ENCODE measurements at regions not wholly inside any gene's neighbourhood (a gene's known extent, or its start where the extent isn't known, plus 50 kb on each side); places are given as distances from the start of the nearest gene placed in this dataset.
"Not testable (repeated sequence)": the region's sequence is repeated elsewhere in the genome, so short reads cannot be mapped to it uniquely, and the experiment has no call there.

DNA sequence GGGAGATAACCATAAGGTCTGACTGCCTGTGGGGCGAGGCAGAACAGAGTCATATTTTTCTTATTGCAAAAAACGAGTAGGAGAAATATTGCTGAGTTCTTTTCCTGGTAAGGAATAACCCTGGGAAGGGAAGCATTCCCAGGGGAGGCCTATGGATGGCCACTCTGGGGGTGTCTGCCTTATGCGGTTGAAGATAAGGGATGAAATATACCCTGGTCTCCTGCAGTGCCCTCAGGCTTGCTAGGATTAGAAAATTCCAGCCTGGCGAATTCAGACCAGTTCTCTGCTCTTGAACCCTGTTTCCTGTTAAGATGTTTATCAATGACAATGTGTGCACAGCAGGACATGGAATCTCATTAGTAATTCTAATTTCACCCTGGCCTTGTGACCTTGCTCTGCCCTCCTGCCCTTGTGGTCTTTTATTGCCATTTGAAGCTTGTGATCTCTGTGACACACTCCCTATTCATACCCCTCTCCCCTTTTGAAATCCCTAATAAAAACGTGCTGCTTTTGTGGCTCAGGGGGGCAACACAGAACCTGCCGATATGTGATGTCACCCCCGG lies 491.1 kb upstream of the EYS start:
- FAIRE-seq (no peak), DNase-seq (ENCODE audit: insufficient read length, low spot score) (no peak)
- TF ChIP-seq POLR2A (IDR thresholded peaks at IDR 0.05; ENCODE audit: low read depth, low read length) (no peak), SPI1 (IDR thresholded peaks at IDR 0.05; ENCODE audit: low read depth, low read length) (no peak)

DNA sequence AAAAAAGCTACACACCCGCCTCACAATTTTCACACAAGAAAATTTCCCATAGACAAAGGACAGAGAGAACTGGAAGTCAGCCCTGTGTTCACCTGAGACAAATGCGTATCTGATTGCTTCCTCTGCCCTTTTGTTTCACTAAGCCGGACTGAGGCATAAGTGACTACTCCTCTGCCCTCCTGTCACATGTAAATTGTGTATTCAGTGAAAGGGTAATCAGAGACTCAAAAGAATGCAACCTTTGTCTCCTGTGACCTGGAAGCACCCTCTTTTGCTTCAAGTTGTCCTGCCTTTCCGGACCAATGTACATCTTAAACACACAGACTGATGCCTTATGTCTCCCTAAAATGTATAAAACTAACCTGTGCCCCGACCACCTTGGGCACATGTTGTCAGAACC lies 483.8 kb upstream of the EYS start:
- TF ChIP-seq POU2F2 (IDR thresholded peaks at IDR 0.05; ENCODE audit: low read depth, low read length) (no peak), TAF1 (IDR thresholded peaks at IDR 0.05; ENCODE audit: low read depth, low read length) (no peak), POLR2A (IDR thresholded peaks at IDR 0.05; ENCODE audit: low read depth, low read length) (no peak), PAX5 (IDR thresholded peaks at IDR 0.05; ENCODE audit: insufficient read depth, low read length, severe bottlenecking) (no peak), POLR2AphosphoS5 (IDR thresholded peaks at IDR 0.05; ENCODE audit: low read depth, low read length) (no peak), SPI1 (IDR thresholded peaks at IDR 0.05; ENCODE audit: low read depth, low read length) (no peak)
- no peak for DNase-seq (ENCODE audit: insufficient read length, low spot score)
- FAIRE-seq, result no peak

DNA sequence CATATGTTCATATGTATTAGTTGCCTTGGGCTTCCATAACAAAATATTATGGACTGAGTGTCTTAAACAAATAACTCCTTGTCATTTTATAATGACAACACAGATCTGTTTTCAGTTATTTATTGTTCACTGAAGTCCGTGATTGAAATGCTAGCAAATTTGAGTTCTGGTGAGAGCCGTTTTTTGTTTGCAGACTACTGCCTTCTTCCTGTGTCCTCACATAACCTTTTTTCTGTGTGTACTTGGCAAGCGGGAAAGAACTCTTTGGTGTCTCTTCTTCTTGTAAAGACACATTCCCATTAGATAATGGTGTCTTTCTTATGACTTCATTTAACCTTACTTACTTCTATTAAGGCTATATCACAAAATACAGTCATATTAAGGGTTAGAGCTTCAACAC lies 482.9 kb upstream of the EYS start:
- FAIRE-seq (no peak), DNase-seq (ENCODE audit: insufficient read length, low spot score) (no peak)
- no peak for TF ChIP-seq POLR2A (IDR thresholded peaks at IDR 0.05; ENCODE audit: low read depth, low read length)
- no peak for TF ChIP-seq POU2F2 (IDR thresholded peaks at IDR 0.05; ENCODE audit: low read depth, low read length)
- no peak for TF ChIP-seq TAF1 (IDR thresholded peaks at IDR 0.05; ENCODE audit: low read depth, low read length)
- no peak for TF ChIP-seq PAX5 (IDR thresholded peaks at IDR 0.05; ENCODE audit: insufficient read depth, low read length, severe bottlenecking)
- TF ChIP-seq SPI1 (IDR thresholded peaks at IDR 0.05; ENCODE audit: low read depth, low read length), result no peak
- TF ChIP-seq POLR2AphosphoS5 (IDR thresholded peaks at IDR 0.05; ENCODE audit: low read depth, low read length), result no peak

DNA sequence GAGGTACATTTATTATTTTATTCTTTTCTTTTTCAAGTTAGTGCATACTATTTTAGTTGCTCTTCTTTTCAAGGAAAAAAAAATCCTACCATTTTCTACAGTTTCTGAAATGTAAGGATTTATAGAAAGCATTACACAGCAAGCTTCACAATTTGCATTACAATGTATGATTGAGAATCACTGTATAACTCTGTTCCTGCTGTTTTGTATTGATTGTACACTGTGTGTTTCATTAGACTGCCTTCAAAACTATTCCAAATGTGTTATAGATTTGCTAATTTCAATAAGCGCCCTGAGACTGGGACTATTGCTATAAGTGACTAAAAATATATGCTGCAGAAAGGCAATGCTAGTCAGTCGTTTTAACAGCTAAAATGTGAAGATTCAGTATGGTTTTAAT lies 479.7 kb upstream of the EYS start:
- FAIRE-seq (no peak), DNase-seq (ENCODE audit: insufficient read length, low spot score) (no peak)
- TF ChIP-seq POU2F2 (IDR thresholded peaks at IDR 0.05; ENCODE audit: low read depth, low read length), result no peak
- TF ChIP-seq PAX5 (IDR thresholded peaks at IDR 0.05; ENCODE audit: insufficient read depth, low read length, severe bottlenecking), result no peak
- no peak for TF ChIP-seq TAF1 (IDR thresholded peaks at IDR 0.05; ENCODE audit: low read depth, low read length)
- TF ChIP-seq POLR2AphosphoS5 (IDR thresholded peaks at IDR 0.05; ENCODE audit: low read depth, low read length), result no peak
- no peak for TF ChIP-seq POLR2A (IDR thresholded peaks at IDR 0.05; ENCODE audit: low read depth, low read length)
- TF ChIP-seq SPI1 (IDR thresholded peaks at IDR 0.05; ENCODE audit: low read depth, low read length), result no peak

DNA sequence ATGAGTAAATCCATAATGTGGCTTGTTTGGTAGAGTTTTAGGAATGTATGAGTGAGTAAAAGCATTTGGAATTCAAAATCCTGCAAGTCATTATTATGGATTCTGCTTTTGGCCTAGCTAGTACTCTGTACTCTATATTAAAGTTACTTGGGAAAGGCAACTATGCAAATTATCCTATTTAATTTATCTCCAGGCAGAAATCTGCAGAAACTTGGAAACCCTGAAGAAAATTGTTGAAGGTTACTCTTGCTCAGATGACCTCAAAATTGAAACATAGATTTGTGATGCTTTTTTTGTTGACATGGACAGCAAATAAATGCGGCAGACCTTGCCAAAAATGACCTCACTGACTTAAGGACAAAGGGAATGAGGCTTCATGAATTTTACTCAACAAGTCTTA lies 477.1 kb upstream of the EYS start:
- FAIRE-seq (no peak), DNase-seq (ENCODE audit: insufficient read length, low spot score) (no peak)
- TF ChIP-seq POLR2A (IDR thresholded peaks at IDR 0.05; ENCODE audit: low read depth, low read length) (no peak), POLR2AphosphoS5 (IDR thresholded peaks at IDR 0.05; ENCODE audit: low read depth, low read length) (no peak), PAX5 (IDR thresholded peaks at IDR 0.05; ENCODE audit: insufficient read depth, low read length, severe bottlenecking) (no peak), POU2F2 (IDR thresholded peaks at IDR 0.05; ENCODE audit: low read depth, low read length) (no peak), SPI1 (IDR thresholded peaks at IDR 0.05; ENCODE audit: low read depth, low read length) (no peak), TAF1 (IDR thresholded peaks at IDR 0.05; ENCODE audit: low read depth, low read length) (no peak)

DNA sequence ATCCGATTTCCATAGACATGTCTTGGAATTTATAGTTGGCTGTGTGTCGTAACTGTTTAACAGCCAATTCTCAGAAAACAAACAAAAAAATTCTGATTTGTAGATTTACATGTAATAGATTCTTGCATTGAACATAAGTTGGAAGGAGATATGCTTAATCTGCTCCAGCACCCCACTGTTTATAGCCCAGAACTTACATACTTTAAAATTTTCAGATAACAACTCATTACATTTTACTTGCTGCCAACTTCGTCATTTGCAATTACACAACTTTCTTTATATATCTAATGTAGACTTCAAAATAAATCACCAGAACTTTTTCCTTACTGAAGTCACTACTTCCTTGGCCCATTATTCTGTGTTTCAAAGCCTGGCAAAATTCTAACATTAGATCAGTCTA lies 472.3 kb upstream of the EYS start:
- DNase-seq (ENCODE audit: insufficient read length, low spot score) (no peak), FAIRE-seq (no peak)
- no peak for TF ChIP-seq POLR2AphosphoS5 (IDR thresholded peaks at IDR 0.05; ENCODE audit: low read depth, low read length)
- TF ChIP-seq SPI1 (IDR thresholded peaks at IDR 0.05; ENCODE audit: low read depth, low read length), result no peak
- no peak for TF ChIP-seq POLR2A (IDR thresholded peaks at IDR 0.05; ENCODE audit: low read depth, low read length)
- no peak for TF ChIP-seq PAX5 (IDR thresholded peaks at IDR 0.05; ENCODE audit: insufficient read depth, low read length, severe bottlenecking)
- TF ChIP-seq POU2F2 (IDR thresholded peaks at IDR 0.05; ENCODE audit: low read depth, low read length), result no peak
- no peak for TF ChIP-seq TAF1 (IDR thresholded peaks at IDR 0.05; ENCODE audit: low read depth, low read length)

DNA sequence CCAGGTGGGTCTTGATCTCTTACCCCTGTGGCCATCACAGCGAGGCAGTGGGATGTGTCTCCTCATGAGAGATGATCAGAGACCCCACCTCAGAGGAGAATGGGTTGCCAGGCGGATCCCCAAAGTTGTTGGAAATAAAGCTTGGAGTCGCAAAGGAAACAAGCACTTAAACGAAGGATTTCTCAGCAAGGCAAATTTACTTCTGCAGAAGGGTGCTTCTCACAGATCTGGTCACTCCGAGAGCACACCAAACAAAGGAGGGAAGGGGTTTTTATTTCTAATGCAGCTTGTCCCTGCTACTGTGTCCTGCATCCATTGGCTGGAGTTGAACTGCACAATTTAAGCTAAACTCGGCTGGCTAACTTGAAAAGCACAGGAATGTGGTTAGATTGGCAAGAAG lies 466.6 kb upstream of the EYS start:
- DNase-seq (ENCODE audit: insufficient read length, low spot score) (no peak), FAIRE-seq (no peak)
- no peak for TF ChIP-seq POLR2AphosphoS5 (IDR thresholded peaks at IDR 0.05; ENCODE audit: low read depth, low read length)
- TF ChIP-seq TAF1 (IDR thresholded peaks at IDR 0.05; ENCODE audit: low read depth, low read length), result no peak
- no peak for TF ChIP-seq POU2F2 (IDR thresholded peaks at IDR 0.05; ENCODE audit: low read depth, low read length)

DNA sequence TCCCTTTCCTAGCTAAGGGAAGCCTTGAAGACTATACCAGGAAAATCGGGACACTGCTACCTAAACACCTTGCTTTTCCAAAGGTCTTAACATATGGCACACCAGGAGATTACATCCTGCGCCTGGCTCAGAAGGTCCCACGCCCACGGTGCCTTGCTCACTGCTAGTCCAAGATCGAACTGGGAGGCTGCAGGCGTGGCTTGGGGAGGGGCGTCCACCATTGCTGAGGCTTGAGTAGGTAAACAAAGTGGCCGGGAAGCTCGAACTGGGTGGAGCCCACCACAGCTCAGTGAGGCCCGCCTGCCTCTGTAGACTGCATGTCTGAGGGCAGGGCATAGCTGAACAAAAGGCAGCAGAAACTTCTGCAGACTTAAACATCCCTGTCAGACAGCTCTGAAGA lies 459.7 kb upstream of the EYS start:
- DNase-seq (ENCODE audit: insufficient read length, low spot score); FAIRE-seq: not testable (repeated sequence)

DNA sequence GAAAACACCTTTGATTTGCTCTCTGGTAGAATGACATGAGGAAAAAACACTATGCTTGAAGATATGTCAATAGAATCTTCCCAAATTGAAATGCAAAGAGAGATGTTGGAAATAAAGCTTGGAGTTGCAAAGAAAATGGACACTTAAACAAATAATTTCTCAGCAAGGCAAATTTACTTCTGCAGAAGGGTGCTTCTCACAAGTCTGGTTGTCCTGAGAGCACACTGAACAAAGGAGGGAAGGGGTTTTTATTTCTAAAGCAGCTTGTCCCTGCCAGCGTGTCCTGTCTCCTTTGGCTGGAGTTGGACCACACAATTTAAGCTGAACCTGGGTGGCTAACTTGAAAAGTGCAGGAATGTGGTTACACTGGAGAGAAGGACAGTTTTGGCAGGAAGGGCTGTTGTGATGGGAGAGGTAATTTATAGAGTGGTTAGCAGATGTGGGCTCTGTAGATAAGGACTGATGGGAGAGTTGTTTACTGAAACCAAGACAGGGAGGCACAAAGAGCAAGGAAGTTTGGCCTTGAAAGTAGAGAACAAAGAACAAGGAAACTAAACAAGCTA lies 454.6 kb upstream of the EYS start:
- FAIRE-seq, result no peak

DNA sequence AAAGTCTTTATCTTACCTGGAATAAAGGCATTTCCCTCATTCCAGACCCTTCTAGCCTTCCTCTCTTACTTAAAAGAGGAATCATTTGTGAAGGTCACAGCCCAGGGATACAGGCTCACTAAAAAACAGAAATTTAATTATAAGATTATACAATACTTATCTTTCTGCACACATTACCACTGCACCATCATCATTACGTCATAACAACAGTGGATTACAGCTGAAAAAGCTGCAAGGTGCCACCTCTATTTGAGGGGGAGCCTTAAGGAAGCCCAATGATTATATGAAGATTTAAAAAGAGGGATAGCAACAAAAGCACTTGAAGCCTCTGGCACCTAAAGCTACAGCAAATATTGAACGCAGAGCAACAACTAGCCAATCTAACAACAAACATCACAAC lies 452.9 kb upstream of the EYS start:
- FAIRE-seq (no peak), DNase-seq (ENCODE audit: insufficient read length, low spot score) (no peak)
- TF ChIP-seq PAX5 (IDR thresholded peaks at IDR 0.05; ENCODE audit: insufficient read depth, low read length, severe bottlenecking) (no peak), SPI1 (IDR thresholded peaks at IDR 0.05; ENCODE audit: low read depth, low read length) (no peak), POU2F2 (IDR thresholded peaks at IDR 0.05; ENCODE audit: low read depth, low read length) (no peak), POLR2A (IDR thresholded peaks at IDR 0.05; ENCODE audit: low read depth, low read length) (no peak), POLR2AphosphoS5 (IDR thresholded peaks at IDR 0.05; ENCODE audit: low read depth, low read length) (no peak), TAF1 (IDR thresholded peaks at IDR 0.05; ENCODE audit: low read depth, low read length) (no peak)

More for the DNA sequence above, 454.6 kb upstream of the EYS start:
- DNase-seq (ENCODE audit: insufficient read length, low spot score), result no peak
- TF ChIP-seq PAX5 (IDR thresholded peaks at IDR 0.05; ENCODE audit: insufficient read depth, low read length, severe bottlenecking) (no peak), POLR2AphosphoS5 (IDR thresholded peaks at IDR 0.05; ENCODE audit: low read depth, low read length) (no peak), POU2F2 (IDR thresholded peaks at IDR 0.05; ENCODE audit: low read depth, low read length) (no peak), POLR2A (IDR thresholded peaks at IDR 0.05; ENCODE audit: low read depth, low read length) (no peak), SPI1 (IDR thresholded peaks at IDR 0.05; ENCODE audit: low read depth, low read length) (no peak), TAF1 (IDR thresholded peaks at IDR 0.05; ENCODE audit: low read depth, low read length) (no peak)

Measured in GM12891 (cell line).